Trophoblast cell (in vitro differentiated cells and primary cell): ENCODE measurements at regions not wholly inside any gene's neighbourhood (a gene's known extent, or its start where the extent isn't known, plus 50 kb on each side); places are given as distances from the start of the nearest gene placed in this dataset.

ENCODE experiments used
- DNase-seq, 2 donors: peaks; one replicate each; pipeline ENCODE4 v3.0.0-alpha.2; 2016
- H2AFZ ChIP-seq: 2 replicates; pipeline ENCODE4 v1.6.1; 2013; ENCODE audit warnings: low read length, moderate library complexity, mild to moderate bottlenecking; ENCODE audit not compliant: insufficient read depth, poor library complexity
- H2AK5ac ChIP-seq: 2 replicates; pipeline ENCODE4 v1.6.1; 2013; ENCODE audit warnings: mild to moderate bottlenecking, low read length
- H2BK120ac ChIP-seq: 2 replicates; pipeline ENCODE4 v1.6.1; 2013; ENCODE audit warnings: low read length, mild to moderate bottlenecking, moderate library complexity; ENCODE audit not compliant: insufficient read depth, poor library complexity
- H2BK12ac ChIP-seq: 2 replicates; pipeline ENCODE4 v1.6.1; 2013; ENCODE audit warnings: mild to moderate bottlenecking, low read length, moderate library complexity
- H2BK5ac ChIP-seq: 2 replicates; pipeline ENCODE4 v1.6.1; 2013; ENCODE audit warnings: low read length, low read depth, moderate library complexity, mild to moderate bottlenecking; ENCODE audit not compliant: poor library complexity
- H3K14ac ChIP-seq: 2 replicates; pipeline ENCODE4 v1.6.1; 2013; ENCODE audit warnings: mild to moderate bottlenecking, low read length
- H3K18ac ChIP-seq: 2 replicates; pipeline ENCODE4 v1.6.1; 2013; ENCODE audit warnings: mild to moderate bottlenecking, low read length
- H3K23ac ChIP-seq: 2 replicates; pipeline ENCODE4 v1.6.1; 2013; ENCODE audit warnings: low read length
- H3K27ac ChIP-seq: 2 replicates; pipeline ENCODE4 v1.5.1; 2013; ENCODE audit warnings: low read depth, mild to moderate bottlenecking, inconsistent platforms, low read length, moderate library complexity
- H3K27me3 ChIP-seq: 2 replicates; pipeline ENCODE4 v1.6.1; 2013; ENCODE audit warnings: inconsistent platforms, mild to moderate bottlenecking, low read length, moderate library complexity; ENCODE audit not compliant: insufficient read depth
- H3K36me3 ChIP-seq, 2 experiments: 1 replicate in 1 of 2; 2 replicates in 1 of 2; pipeline ENCODE4 v1.6.1; 2013; ENCODE audit warnings: low read length in 2 of 2, mild to moderate bottlenecking in 2 of 2, moderate library complexity in 1 of 2; ENCODE audit not compliant: insufficient read depth in 2 of 2, control insufficient read depth in 1 of 2
- H3K4ac ChIP-seq: 2 replicates; pipeline ENCODE4 v1.6.1; 2013; ENCODE audit warnings: low read depth, mild to moderate bottlenecking, low read length, moderate library complexity
- H3K4me1 ChIP-seq, 2 experiments: 1 replicate in 1 of 2; 2 replicates in 1 of 2; pipeline ENCODE4 v1.6.1; 2013; ENCODE audit warnings: low read length in 2 of 2, mild to moderate bottlenecking in 2 of 2, moderate library complexity in 1 of 2; ENCODE audit not compliant: insufficient read depth in 2 of 2, control insufficient read depth in 1 of 2
- H3K4me2 ChIP-seq: 2 replicates; pipeline ENCODE4 v1.6.1; 2013; ENCODE audit warnings: inconsistent platforms, mild to moderate bottlenecking, low read length, moderate library complexity
- H3K4me3 ChIP-seq: 2 replicates; pipeline ENCODE4 v1.5.1; 2013; ENCODE audit warnings: mild to moderate bottlenecking, low read depth, low read length, inconsistent platforms
- H3K79me1 ChIP-seq: one replicate; pipeline ENCODE4 v1.6.1; 2013; ENCODE audit warnings: low read length
- H3K79me2 ChIP-seq: 2 replicates; pipeline ENCODE4 v1.6.1; 2013; ENCODE audit warnings: low read length, mild to moderate bottlenecking; ENCODE audit not compliant: control insufficient read depth, insufficient read depth, poor library complexity
- H3K9ac ChIP-seq: 2 replicates; pipeline ENCODE4 v1.6.1; 2013; ENCODE audit warnings: mild to moderate bottlenecking, low read length
- H3K9me3 ChIP-seq: 2 replicates; pipeline ENCODE4 v1.6.1; 2013; ENCODE audit warnings: low read depth, mild to moderate bottlenecking, control low read depth, inconsistent platforms, low read length; ENCODE audit not compliant: insufficient read depth
- H4K12ac ChIP-seq: 2 replicates; pipeline ENCODE4 v1.6.1; 2013; ENCODE audit warnings: low read depth, mild to moderate bottlenecking, low read length, moderate library complexity
- H4K8ac ChIP-seq: 2 replicates; pipeline ENCODE4 v1.6.1; 2013; ENCODE audit warnings: low read depth, mild to moderate bottlenecking, low read length, moderate library complexity
- H4K91ac ChIP-seq: one replicate; pipeline ENCODE4 v1.6.1; 2013; ENCODE audit warnings: low read depth, mild to moderate bottlenecking, low read length, moderate library complexity
- WGBS: extraction: QIAGEN DNeasy Blood & Tissue Kit; methylation state at CpG from one replicate; pipeline ENCODE4 v1.1.7; 2013; ENCODE audit warnings: missing lambda C conversion rate; ENCODE audit not compliant: insufficient read length, insufficient coverage; ENCODE audit errors: extremely low coverage; 5-methylcytosine and 5-hydroxymethylcytosine counted together

DNA sequence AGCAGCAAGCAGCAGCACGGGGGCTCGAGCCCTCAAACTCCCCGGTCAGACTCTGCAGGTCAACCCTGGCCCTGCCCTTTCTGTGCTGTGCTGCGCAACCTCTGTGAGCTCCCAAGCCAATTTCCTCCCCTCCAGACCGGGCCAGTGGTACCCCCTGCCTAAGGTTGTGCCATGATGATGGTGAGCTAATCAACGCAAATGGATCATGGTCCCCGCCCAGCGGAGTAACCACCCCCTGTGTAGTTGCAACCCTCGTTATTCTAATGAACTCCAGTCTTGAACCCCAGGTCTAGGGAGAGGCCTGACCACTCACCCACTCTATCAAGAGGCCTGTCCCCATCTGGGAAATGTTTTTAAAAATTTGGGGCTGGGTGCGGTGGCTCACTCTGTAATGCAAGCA is 201.8 kb upstream of the FOXF1 start:
- no peak overlapping the region for H3K18ac ChIP-seq
- H3K36me3 ChIP-seq: no peaks in the 10 kb centered on the region
- H2BK12ac ChIP-seq: no peak overlapping the region
- no peak overlapping the region for H2BK120ac ChIP-seq
- H3K79me2 ChIP-seq: no peaks in the 10 kb centered on the region
- no peak overlapping the region for H4K12ac ChIP-seq
- H3K4me2 ChIP-seq: no peak overlapping the region
- H3K27ac ChIP-seq: no peak overlapping the region
- H2BK5ac ChIP-seq: no peak overlapping the region
- H3K23ac ChIP-seq: no peak overlapping the region
- H3K9me3 ChIP-seq: no peaks in the 10 kb centered on the region
- H3K27me3 ChIP-seq: no peaks in the 10 kb centered on the region
- no peak overlapping the region for H2AFZ ChIP-seq
- H3K9ac ChIP-seq: no peak overlapping the region
- H3K4me3 ChIP-seq: no peak overlapping the region
- DNase-seq: no peak
- H4K91ac ChIP-seq: no peak overlapping the region
- no peak overlapping the region for H2AK5ac ChIP-seq
- no peak overlapping the region for H3K4ac ChIP-seq
- H4K8ac ChIP-seq: no peak overlapping the region
- WGBS: no CpG with 5 or more reads among the region's 10 CpGs
- H3K4me1 ChIP-seq: peaks cover 2 to 8% of the 10 kb centered on the region in 2 experiments
- no peak overlapping the region for H3K14ac ChIP-seq
- no peaks in the 10 kb centered on the region for H3K79me1 ChIP-seq

DNA sequence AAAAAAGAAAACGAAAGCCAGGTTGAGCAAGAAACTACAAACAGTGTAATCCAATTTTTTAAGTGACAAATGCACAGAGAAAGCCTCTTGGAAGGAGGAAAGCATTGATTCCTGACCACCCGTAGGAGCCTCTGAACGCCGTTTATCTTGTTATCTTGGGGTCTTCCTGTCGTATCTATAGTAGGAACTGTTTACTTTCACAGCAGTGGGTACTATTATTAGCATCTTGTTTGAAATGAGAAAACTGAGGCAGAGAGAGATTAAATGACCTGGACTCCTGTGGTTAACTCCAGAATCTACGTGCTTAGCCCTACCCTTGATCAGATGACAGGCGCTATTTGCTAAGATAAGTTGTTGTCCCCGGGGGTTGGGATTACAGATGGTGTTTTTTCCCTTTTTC is 196.7 kb upstream of the FOXF1 start:
- Histone ChIP-seq H2AK5ac (no peak overlapping the region), H4K12ac (no peak overlapping the region), H3K9me3 (peaks cover 2% of the 10 kb centered on the region), H4K91ac (no peak overlapping the region), H3K9ac (no peak overlapping the region), H3K79me2 (no peaks in the 10 kb centered on the region), H3K4me1 (no peaks in the 10 kb centered on the region), H2BK12ac (no peak overlapping the region), H2BK120ac (no peak overlapping the region), H3K14ac (no peak overlapping the region), H3K4me2 (no peak overlapping the region), H3K27ac (no peak overlapping the region), H3K4me3 (no peak overlapping the region), H3K27me3 (no peaks in the 10 kb centered on the region), H3K79me1 (no peaks in the 10 kb centered on the region), H2AFZ (no peak overlapping the region), H3K36me3 (no peaks in the 10 kb centered on the region), H2BK5ac (no peak overlapping the region), H3K4ac (no peak overlapping the region), H3K23ac (no peak overlapping the region), H3K18ac (no peak overlapping the region), H4K8ac (no peak overlapping the region)
- no CpG with 5 or more reads among the region's 8 CpGs for WGBS
- no peak for DNase-seq

- Histone ChIP-seq H3K4me1 (no peaks in the 10 kb centered on the region), H3K4me3 (no peak overlapping the region), H3K36me3 (no peaks in the 10 kb centered on the region), H2AK5ac (no peak overlapping the region), H2BK5ac (no peak overlapping the region), H3K4me2 (no peak overlapping the region), H3K18ac (no peak overlapping the region), H3K79me2 (no peaks in the 10 kb centered on the region), H3K79me1 (no peaks in the 10 kb centered on the region), H3K4ac (no peak overlapping the region), H2AFZ (no peak overlapping the region), H2BK120ac (no peak overlapping the region), H3K9me3 (peaks cover 2% of the 10 kb centered on the region), H3K9ac (no peak overlapping the region), H4K8ac (no peak overlapping the region), H3K27me3 (no peaks in the 10 kb centered on the region), H3K23ac (no peak overlapping the region), H4K12ac (no peak overlapping the region), H3K27ac (no peak overlapping the region), H3K14ac (no peak overlapping the region), H2BK12ac (no peak overlapping the region), H4K91ac (no peak overlapping the region)
- no CpG with 5 or more reads among the region's 15 CpGs for WGBS
- DNase-seq: no peak
These were observed 195.8 kb upstream of the FOXF1 start for GRCh38 chr16:86314402-86315025.

- WGBS: no CpG with 5 or more reads among the region's 21 CpGs
- no peak overlapping the region for H4K91ac ChIP-seq
- peaks cover 2% of the 10 kb centered on the region for H3K9me3 ChIP-seq
- H3K36me3 ChIP-seq: no peaks in the 10 kb centered on the region
- H2AFZ ChIP-seq: no peak overlapping the region
- no peaks in the 10 kb centered on the region for H3K27me3 ChIP-seq
- H4K12ac ChIP-seq: no peak overlapping the region
- no peak overlapping the region for H3K4me2 ChIP-seq
- no peak overlapping the region for H2BK12ac ChIP-seq
- H3K14ac ChIP-seq: no peak overlapping the region
- H2AK5ac ChIP-seq: no peak overlapping the region
- H3K4me3 ChIP-seq: no peak overlapping the region
- H2BK120ac ChIP-seq: no peak overlapping the region
- H3K4ac ChIP-seq: no peak overlapping the region
- H3K79me1 ChIP-seq: no peaks in the 10 kb centered on the region
- H3K9ac ChIP-seq: no peak overlapping the region
- no peak overlapping the region for H3K27ac ChIP-seq
- no peak overlapping the region for H3K18ac ChIP-seq
- no peak overlapping the region for H3K23ac ChIP-seq
- no peaks in the 10 kb centered on the region for H3K79me2 ChIP-seq
- no peak overlapping the region for H2BK5ac ChIP-seq
- H4K8ac ChIP-seq: no peak overlapping the region
- H3K4me1 ChIP-seq: no peaks in the 10 kb centered on the region
- no peak for DNase-seq
These were observed 193.1 kb upstream of the FOXF1 start for GRCh38 chr16:86316967-86317812.
